NCI-H146 treated with DMSO at 0.1 percent for 48 hours (cell line): ENCODE measurements at regions not wholly inside any gene's neighbourhood (a gene's known extent, or its start where the extent isn't known, plus 50 kb on each side); places are given as distances from the start of the nearest gene placed in this dataset.

Experiments
- DNase-seq: peaks from one replicate; lab custom pipeline; 2025; ENCODE audit not compliant: unreplicated experiment; lab: John Stamatoyannopoulos, UW

DNA sequence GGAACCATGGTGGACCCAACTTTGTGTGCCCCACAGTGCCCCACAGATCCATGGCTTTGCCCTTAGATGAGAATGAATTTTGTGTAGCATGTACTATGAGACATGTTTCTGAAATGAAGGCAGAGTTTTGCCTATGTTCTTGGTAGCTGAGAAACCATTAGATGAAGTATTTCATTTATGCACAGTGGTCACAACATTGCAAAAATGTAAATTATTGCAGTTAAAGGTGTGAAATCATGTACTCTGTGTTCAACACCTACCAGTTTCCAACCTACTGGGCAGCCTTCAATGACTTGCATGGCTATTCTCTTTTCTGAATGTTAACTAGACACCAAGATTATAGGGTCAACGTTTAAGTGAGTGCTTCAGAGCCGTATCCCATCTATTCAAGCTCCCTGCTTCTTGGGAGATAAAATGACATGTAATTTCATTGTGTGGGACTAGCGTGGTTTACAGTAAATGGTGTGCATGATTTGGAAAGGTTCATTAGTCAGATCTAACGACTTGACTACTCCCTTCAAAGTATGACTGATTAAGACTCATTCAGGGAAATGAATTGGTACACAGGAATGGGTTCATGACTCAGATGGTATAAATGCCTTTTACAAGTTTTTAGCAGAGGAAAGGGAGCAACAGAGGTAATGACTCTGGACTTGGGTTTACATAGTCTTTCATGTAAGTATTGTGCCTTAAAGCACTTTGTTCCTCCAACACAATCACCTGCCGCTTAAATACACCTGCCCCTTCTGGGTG is 106.1 kb upstream of the AKIRIN2 start:
- no peak for DNase-seq

DNA sequence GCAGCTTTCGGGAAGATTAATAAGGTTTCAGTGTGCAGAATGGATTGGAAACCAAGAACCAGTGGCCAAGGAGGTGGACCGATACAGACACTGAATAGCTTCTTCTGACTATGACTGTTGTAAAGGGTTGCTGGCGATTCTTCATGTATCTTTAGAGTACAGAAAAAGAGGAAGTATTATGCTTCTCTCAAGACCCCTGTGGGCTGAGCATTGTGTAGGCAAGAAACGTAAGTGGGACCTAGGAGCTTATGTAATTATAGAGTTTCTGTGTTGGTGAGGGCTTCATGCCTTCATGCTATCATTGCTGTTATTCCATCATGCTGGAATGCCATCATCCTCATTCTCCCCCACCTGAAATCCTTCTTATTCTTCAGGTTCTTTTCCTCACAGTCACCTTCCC is 105.4 kb upstream of the AKIRIN2 start:
- DNase-seq: no peak

DNA sequence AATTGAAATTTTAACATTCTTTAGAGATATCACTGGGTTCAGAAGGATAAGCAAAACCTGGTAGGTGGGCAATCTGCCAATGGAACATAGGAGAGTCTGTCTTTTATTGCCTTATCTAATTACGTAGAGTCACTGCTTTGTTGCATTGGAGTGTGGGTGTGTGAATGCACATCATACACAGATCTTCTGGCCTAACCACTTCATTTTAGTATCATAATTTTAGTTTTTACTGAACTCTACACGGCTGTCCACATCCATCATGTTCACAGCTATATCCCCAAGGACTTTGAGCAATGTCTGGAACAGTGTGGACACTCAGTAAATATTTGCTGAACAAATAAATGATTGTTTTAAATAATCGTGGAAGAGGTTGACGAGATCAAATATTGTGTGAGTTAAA is 104.6 kb upstream of the AKIRIN2 start:
- no peak for DNase-seq

- DNase-seq: no peak
Measured at GRCh38 chr6:87806099-87806498, 104.1 kb upstream of the AKIRIN2 start.

- no peak for DNase-seq
Measured at GRCh38 chr6:87803791-87804190, 101.8 kb upstream of the AKIRIN2 start.

- no peak for DNase-seq
Measured at GRCh38 chr6:87799651-87800050, 97.6 kb upstream of the AKIRIN2 start.

DNA sequence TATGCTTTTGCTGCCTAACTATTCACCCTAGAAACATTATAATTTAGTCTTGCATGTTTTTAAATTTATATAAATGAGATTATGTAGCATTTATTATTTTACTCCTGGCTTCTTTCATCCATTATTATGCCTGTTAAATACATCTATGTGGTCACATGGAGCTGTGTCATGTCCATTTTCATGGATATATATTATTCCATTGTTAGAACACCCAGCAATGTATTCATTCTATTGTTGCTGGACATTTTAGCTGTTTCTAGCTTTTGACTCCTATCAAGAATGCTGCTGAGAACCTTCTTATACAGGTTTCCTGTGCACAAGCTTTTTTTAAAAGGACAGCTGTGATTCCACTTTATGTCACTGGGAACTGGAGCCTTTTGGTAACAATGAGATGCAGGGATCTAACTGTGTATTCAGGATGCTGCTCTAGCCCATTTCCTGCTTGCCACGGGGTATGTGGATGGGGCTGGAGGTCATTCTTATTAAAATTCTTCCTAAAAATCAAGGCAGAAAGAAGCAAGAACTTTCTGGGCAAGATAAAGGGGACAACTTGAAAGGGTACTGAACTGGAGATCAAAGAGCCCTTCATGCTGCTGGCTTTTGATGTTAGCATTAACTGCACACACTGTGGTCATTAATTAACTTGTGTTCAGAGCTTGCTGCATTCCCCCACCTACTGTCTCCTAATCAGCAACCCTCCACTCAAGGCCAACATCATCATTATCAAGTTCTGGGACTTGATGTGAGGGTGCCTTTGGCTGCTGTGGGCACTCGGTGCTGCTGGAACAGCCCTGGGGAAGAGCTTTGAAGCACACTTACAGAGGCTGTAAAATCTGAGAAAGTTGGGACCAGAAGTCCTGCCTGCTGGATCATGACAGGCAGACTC is 96.6 kb upstream of the AKIRIN2 start:
- DNase-seq: no peak

GRCh38 chr6:87794922-87795885 is 93.2 kb upstream of the AKIRIN2 start:
- DNase-seq: no peak

DNA sequence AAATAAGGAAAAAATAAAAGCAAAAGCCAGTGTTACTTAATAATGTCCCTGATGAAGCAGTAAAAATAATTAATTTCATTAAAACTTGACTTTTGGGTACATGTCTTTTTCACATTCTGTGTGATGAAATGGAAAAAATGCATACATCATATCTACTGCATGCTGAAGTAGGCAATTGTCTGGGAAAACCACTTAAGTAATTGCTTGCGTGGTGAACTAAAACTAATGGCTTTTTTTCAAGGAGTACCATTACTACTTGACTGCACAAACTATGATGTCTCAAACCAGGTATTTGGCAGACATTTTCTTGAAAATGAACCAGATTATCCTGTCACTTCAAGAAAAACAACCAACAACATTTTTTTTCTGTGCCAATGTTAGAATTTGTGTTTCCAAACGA is 91.3 kb upstream of the AKIRIN2 start:
- DNase-seq: no peak

DNA sequence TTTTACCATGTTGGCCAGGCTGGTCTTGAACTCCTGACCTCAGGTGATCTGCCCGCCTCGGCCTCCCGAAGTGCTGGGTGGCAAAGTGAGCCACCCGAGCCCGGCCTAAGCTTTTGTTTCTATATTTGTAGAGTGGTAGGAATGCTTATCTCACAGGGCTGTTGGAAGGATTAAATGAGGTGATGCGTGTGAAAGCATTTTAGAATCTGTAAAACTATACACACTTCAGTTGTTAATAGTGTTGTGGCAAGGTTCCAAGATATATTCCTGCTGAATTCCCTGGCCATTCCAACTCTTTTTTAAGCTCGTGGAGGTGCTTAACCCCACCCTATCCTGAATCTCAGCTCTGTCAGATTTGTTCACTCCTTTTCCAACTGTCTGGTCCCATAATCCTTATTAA is 89.9 kb upstream of the AKIRIN2 start:
- no peak for DNase-seq

DNA sequence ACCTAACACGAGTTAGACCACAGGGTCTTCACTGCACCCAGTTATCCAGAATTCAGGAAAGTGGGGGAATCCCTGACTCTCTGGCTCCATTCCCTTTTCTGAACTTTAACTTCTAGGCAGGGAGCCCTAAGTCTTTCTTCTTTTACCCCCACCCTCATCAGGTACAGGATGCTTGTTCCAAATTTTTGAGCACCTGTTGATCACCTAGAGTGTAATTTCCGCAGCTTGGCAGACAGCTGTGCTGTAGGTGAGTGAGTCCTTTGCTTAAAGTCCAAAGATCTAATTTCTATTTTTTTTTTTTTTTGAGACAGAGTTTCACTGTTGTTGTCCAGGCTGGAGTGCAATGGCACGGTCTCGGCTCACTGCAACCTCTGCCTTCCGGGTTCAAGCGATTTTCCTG is 89.5 kb upstream of the AKIRIN2 start:
- no peak for DNase-seq

- no peak for DNase-seq
Measured at GRCh38 chr6:87791029-87791428, 89.0 kb upstream of the AKIRIN2 start.

GRCh38 chr6:87789900-87790290 is 87.9 kb upstream of the AKIRIN2 start:
- DNase-seq: no peak

DNA sequence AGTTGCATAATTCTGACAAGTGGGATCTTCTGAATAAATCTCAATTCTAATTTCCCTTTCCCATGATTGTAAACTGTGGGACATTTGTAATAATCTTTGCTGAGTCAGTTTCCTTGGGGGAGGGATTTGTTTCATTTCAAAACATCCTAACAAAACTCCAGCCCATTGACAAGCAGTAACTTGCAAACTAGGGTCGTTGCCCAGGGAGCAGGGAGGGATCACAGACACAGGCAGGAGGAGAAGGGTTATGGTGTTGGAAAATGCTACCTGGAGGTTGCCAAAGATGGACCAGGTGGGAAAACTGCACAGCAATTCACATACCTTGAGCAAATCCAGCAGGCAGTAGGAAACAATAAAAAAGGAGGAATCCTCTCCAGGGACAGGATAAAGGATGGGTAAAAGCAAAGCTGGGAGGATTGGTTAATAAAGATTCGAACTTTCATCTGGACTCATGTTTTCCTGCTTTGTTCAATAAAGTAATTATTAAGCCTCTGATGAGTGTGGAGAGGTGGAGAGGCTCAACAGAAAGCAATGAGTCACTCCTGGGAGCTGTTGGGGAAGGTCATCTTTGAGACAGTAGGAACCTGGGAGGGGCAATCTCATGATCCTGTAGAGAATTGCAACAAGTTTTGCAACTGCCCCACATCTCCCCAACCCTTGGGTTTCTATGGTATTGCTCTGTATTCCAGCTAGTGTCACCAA is 87.3 kb upstream of the AKIRIN2 start:
- DNase-seq: no peak

DNA sequence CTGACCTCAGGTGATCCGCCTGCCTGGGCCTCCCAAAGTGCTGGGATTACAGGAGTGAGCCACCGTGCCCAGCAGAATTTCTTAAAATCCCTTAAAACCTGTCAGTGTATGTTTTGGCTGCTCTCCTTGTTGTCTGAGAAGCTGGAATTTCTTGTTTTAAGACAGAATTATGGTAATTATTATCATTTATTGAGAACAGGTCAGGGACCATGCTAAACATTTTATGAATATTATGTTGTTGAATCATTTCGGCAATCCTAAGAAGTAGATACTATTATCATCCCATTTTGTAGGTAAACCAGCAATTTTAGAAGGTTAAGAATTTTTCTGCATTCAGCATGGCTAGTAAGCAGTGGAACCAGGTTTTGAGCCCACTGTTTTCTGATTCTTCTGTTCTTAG is 86.1 kb upstream of the AKIRIN2 start:
- no peak for DNase-seq

- DNase-seq: no peak
Measured at GRCh38 chr6:87785229-87785862, 83.3 kb upstream of the AKIRIN2 start.

- DNase-seq: no peak
Measured at GRCh38 chr6:87784690-87785089, 82.7 kb upstream of the AKIRIN2 start.

- no peak for DNase-seq
Measured at GRCh38 chr6:87784051-87784450, 82.0 kb upstream of the AKIRIN2 start.

GRCh38 chr6:87779542-87779941 is 77.5 kb upstream of the AKIRIN2 start:
- DNase-seq: no peak
